HepG2 (cell line): ENCODE measurements at regions not wholly inside any gene's neighbourhood (a gene's known extent, or its start where the extent isn't known, plus 50 kb on each side); places are given as distances from the start of the nearest gene placed in this dataset.

ENCODE experiments used
- CAMTA2 ChIP-seq: sonication (generic); formaldehyde crosslinking; IDR thresholded peaks from 2 replicates; pipeline ENCODE4 v1.4.0; 2020; ENCODE audit warnings: mild to moderate bottlenecking, missing genetic modification reagents, borderline replicate concordance
- IRF2 ChIP-seq: IDR thresholded peaks from 2 replicates; pipeline ENCODE4 v1.6.1; 2018; ENCODE audit warnings: missing genetic modification reagents, missing compliant biosample characterization
- ISL2 ChIP-seq: sonication (generic); formaldehyde crosslinking; IDR thresholded peaks from 2 replicates; pipeline ENCODE4 v1.5.0; 2020; ENCODE audit warnings: missing genetic modification reagents
- KDM5A ChIP-seq: fragments of 200-600 bp; sonication (generic); IDR thresholded peaks from 2 replicates; pipeline ENCODE4 v1.7.0; 2018; ENCODE audit warnings: antibody characterized with exemption, mild to moderate bottlenecking, low read length, borderline replicate concordance
- KLF12 ChIP-seq: sonication (generic); formaldehyde crosslinking; IDR thresholded peaks from 2 replicates; pipeline ENCODE4 v1.4.0; 2020; ENCODE audit warnings: missing genetic modification reagents, borderline replicate concordance
- NKX3-1 ChIP-seq: sonication (generic); formaldehyde crosslinking; IDR thresholded peaks from 2 replicates; pipeline ENCODE4 v1.5.0; 2020; ENCODE audit warnings: missing genetic modification reagents
- ONECUT2 ChIP-seq: sonication (generic); formaldehyde crosslinking; IDR thresholded peaks from 2 replicates; pipeline ENCODE4 v1.4.0; 2020; ENCODE audit warnings: missing genetic modification reagents
- SATB2 ChIP-seq: sonication (generic); formaldehyde crosslinking; IDR thresholded peaks from 2 replicates; pipeline ENCODE4 v1.5.0; 2020; ENCODE audit warnings: missing genetic modification reagents
- SMAD3 ChIP-seq: sonication (generic); formaldehyde crosslinking; IDR thresholded peaks from 2 replicates; pipeline ENCODE4 v1.4.0; 2020; ENCODE audit warnings: missing genetic modification reagents
- SMAD9 ChIP-seq: sonication (generic); formaldehyde crosslinking; IDR thresholded peaks from 2 replicates; pipeline ENCODE4 v1.5.1; 2020; ENCODE audit warnings: mild to moderate bottlenecking, missing genetic modification reagents
- ZMAT3 ChIP-seq: sonication (generic); formaldehyde crosslinking; conservative IDR thresholded peaks from 2 replicates; pipeline ENCODE4 v1.7.0; 2021; ENCODE audit warnings: missing genetic modification reagents
- ZSCAN21 ChIP-seq: sonication (generic); formaldehyde crosslinking; IDR thresholded peaks from 2 replicates; pipeline ENCODE4 v1.8.0; 2022; ENCODE audit warnings: mild to moderate bottlenecking, missing genetic modification reagents, moderate library complexity, borderline replicate concordance
- ZSCAN30 ChIP-seq: sonication (generic); formaldehyde crosslinking; IDR thresholded peaks from 2 replicates; pipeline ENCODE4 v1.5.0; 2020; ENCODE audit warnings: mild to moderate bottlenecking, missing genetic modification reagents
- TF ChIP-seq, protein P1 (sequence below): sonication (generic); formaldehyde crosslinking; IDR thresholded peaks from 2 replicates; pipeline ENCODE4 v1.9.0; 2021; ENCODE audit warnings: missing genetic modification reagents, borderline replicate concordance
- TF ChIP-seq, protein P2 (sequence below): sonication (generic); formaldehyde crosslinking; IDR thresholded peaks from 2 replicates; pipeline ENCODE4 v1.4.0; 2020; ENCODE audit warnings: missing genetic modification reagents, borderline replicate concordance
- TF ChIP-seq, protein P3 (sequence below): sonication (generic); formaldehyde crosslinking; conservative IDR thresholded peaks from 2 replicates; pipeline ENCODE4 v1.8.0; 2022; ENCODE audit warnings: missing genetic modification reagents
- TF ChIP-seq, protein P4 (sequence below): sonication (generic); formaldehyde crosslinking; IDR thresholded peaks from 2 replicates; pipeline ENCODE4 v1.8.1; 2023; ENCODE audit warnings: mild to moderate bottlenecking, missing genetic modification reagents
- TF ChIP-seq, protein P5 (sequence below): sonication (generic); formaldehyde crosslinking; IDR thresholded peaks from 2 replicates; pipeline ENCODE4 v1.5.1; 2020; ENCODE audit warnings: mild to moderate bottlenecking, moderate library complexity, missing genetic modification reagents

DNA sequence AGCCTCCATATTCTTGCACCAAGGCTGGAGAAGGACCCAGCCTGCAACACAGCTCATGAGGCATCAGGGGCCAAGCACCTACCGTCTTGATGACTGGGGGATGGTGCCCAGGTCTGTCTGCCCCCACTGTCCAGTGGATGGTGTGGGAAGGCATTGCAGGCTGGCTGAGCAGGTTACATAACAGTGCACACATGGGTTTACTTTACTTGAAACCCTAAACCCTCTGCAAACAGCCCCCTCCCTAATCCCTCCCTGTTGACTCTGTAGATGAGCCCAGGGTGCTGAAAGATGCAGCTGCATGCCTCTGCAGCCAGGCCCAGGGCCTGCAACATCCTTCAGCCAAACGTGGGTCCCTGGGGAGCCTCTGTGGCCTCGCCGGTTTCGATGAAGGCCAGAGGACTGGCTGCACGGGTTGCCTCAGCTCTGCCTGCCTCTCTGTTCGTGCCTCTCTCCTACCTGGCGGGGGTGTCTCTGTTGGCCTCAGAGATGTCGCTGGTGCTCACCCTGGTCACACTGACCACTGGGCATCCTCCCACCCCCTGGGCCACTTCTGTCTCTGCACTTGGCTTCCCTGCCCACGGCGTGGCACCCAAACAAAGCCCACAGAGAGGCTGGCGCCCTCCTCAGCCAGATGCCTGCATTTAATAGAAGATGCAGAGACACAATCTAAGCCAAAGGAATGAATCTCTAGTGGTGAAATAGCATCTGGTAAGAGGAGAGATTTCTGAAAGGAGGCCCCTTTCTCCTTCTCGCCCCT, 95.1 kb downstream of the METRNL start (continued):
- TF ChIP-seq, protein P1, sequence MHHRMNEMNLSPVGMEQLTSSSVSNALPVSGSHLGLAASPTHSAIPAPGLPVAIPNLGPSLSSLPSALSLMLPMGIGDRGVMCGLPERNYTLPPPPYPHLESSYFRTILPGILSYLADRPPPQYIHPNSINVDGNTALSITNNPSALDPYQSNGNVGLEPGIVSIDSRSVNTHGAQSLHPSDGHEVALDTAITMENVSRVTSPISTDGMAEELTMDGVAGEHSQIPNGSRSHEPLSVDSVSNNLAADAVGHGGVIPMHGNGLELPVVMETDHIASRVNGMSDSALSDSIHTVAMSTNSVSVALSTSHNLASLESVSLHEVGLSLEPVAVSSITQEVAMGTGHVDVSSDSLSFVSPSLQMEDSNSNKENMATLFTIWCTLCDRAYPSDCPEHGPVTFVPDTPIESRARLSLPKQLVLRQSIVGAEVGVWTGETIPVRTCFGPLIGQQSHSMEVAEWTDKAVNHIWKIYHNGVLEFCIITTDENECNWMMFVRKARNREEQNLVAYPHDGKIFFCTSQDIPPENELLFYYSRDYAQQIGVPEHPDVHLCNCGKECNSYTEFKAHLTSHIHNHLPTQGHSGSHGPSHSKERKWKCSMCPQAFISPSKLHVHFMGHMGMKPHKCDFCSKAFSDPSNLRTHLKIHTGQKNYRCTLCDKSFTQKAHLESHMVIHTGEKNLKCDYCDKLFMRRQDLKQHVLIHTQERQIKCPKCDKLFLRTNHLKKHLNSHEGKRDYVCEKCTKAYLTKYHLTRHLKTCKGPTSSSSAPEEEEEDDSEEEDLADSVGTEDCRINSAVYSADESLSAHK (CRISPR knock-in tag) = no peak
- TF ChIP-seq, protein P2, sequence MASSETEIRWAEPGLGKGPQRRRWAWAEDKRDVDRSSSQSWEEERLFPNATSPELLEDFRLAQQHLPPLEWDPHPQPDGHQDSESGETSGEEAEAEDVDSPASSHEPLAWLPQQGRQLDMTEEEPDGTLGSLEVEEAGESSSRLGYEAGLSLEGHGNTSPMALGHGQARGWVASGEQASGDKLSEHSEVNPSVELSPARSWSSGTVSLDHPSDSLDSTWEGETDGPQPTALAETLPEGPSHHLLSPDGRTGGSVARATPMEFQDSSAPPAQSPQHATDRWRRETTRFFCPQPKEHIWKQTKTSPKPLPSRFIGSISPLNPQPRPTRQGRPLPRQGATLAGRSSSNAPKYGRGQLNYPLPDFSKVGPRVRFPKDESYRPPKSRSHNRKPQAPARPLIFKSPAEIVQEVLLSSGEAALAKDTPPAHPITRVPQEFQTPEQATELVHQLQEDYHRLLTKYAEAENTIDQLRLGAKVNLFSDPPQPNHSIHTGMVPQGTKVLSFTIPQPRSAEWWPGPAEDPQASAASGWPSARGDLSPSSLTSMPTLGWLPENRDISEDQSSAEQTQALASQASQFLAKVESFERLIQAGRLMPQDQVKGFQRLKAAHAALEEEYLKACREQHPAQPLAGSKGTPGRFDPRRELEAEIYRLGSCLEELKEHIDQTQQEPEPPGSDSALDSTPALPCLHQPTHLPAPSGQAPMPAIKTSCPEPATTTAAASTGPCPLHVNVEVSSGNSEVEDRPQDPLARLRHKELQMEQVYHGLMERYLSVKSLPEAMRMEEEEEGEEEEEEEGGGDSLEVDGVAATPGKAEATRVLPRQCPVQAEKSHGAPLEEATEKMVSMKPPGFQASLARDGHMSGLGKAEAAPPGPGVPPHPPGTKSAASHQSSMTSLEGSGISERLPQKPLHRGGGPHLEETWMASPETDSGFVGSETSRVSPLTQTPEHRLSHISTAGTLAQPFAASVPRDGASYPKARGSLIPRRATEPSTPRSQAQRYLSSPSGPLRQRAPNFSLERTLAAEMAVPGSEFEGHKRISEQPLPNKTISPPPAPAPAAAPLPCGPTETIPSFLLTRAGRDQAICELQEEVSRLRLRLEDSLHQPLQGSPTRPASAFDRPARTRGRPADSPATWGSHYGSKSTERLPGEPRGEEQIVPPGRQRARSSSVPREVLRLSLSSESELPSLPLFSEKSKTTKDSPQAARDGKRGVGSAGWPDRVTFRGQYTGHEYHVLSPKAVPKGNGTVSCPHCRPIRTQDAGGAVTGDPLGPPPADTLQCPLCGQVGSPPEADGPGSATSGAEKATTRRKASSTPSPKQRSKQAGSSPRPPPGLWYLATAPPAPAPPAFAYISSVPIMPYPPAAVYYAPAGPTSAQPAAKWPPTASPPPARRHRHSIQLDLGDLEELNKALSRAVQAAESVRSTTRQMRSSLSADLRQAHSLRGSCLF (CRISPR knock-in tag) = no peak
- TF ChIP-seq ONECUT2 (CRISPR knock-in tag) = no peak
- peak; percentile 88; the same call in 1 of the 2 replicates for TF ChIP-seq IRF2
- TF ChIP-seq ISL2 (CRISPR knock-in tag) = peak; percentile 92
- peak; percentile 85; the same call in 1 of the 2 replicates for TF ChIP-seq NKX3-1 (CRISPR knock-in tag)
- TF ChIP-seq ZMAT3 (CRISPR knock-in tag) = peak; percentile 74; the same call in 1 of the 2 replicates
- peak; percentile 91 for TF ChIP-seq SMAD3 (CRISPR knock-in tag)
- TF ChIP-seq, protein P3, sequence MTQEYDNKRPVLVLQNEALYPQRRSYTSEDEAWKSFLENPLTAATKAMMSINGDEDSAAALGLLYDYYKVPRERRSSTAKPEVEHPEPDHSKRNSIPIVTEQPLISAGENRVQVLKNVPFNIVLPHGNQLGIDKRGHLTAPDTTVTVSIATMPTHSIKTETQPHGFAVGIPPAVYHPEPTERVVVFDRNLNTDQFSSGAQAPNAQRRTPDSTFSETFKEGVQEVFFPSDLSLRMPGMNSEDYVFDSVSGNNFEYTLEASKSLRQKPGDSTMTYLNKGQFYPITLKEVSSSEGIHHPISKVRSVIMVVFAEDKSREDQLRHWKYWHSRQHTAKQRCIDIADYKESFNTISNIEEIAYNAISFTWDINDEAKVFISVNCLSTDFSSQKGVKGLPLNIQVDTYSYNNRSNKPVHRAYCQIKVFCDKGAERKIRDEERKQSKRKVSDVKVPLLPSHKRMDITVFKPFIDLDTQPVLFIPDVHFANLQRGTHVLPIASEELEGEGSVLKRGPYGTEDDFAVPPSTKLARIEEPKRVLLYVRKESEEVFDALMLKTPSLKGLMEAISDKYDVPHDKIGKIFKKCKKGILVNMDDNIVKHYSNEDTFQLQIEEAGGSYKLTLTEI = no peak
- no peak for TF ChIP-seq ZSCAN30 (CRISPR knock-in tag)
- no peak for TF ChIP-seq KDM5A
- TF ChIP-seq SATB2 (CRISPR knock-in tag) = no peak
- TF ChIP-seq KLF12 (CRISPR knock-in tag) = 0 out of 2 replicates have a peak, but pooled peaks have one; percentile 61
- TF ChIP-seq ZSCAN21 (CRISPR knock-in tag) = peak; percentile 65; the same call in 1 of the 2 replicates
- TF ChIP-seq, protein P4, sequence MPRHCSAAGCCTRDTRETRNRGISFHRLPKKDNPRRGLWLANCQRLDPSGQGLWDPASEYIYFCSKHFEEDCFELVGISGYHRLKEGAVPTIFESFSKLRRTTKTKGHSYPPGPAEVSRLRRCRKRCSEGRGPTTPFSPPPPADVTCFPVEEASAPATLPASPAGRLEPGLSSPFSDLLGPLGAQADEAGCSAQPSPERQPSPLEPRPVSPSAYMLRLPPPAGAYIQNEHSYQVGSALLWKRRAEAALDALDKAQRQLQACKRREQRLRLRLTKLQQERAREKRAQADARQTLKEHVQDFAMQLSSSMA (CRISPR knock-in tag) = peak; percentile 73; the same call in 1 of the 2 replicates
- TF ChIP-seq SMAD9 (CRISPR knock-in tag) = no peak
- no peak for TF ChIP-seq CAMTA2
- TF ChIP-seq, protein P5, sequence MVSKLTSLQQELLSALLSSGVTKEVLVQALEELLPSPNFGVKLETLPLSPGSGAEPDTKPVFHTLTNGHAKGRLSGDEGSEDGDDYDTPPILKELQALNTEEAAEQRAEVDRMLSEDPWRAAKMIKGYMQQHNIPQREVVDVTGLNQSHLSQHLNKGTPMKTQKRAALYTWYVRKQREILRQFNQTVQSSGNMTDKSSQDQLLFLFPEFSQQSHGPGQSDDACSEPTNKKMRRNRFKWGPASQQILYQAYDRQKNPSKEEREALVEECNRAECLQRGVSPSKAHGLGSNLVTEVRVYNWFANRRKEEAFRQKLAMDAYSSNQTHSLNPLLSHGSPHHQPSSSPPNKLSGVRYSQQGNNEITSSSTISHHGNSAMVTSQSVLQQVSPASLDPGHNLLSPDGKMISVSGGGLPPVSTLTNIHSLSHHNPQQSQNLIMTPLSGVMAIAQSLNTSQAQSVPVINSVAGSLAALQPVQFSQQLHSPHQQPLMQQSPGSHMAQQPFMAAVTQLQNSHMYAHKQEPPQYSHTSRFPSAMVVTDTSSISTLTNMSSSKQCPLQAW (CRISPR knock-in tag) = peak; percentile 95
